GM12878 (cell line): ENCODE measurements at regions not wholly inside any gene's neighbourhood (a gene's known extent, or its start where the extent isn't known, plus 50 kb on each side); places are given as distances from the start of the nearest gene placed in this dataset.

Experiments used
- ATAC-seq: fragments of 200-7000 bp; cut with Tn5 transposase; 3 replicates; pipeline ENCODE4 v1.9.1; 2020; ENCODE audit warnings: mild to moderate bottlenecking, moderate library complexity
- BruUV-seq: library from RNA; stranded (reverse); fragments of 400-500 nt; replicated peaks from 2 replicates; lab custom pipeline; 2021; lab: Mats Ljungman, UMichigan
- CTCF ChIA-PET: fragments of 300-600 bp; sonication (Branson Sonifier 250); formaldehyde crosslinking; extraction: SDS; loops from one replicate; lab custom pipeline; 2021; ENCODE audit warnings: inconsistent platforms; lab: Yijun Ruan, JAX
- POLR2A ChIA-PET: fragments of 350-600 bp; formaldehyde crosslinking; extraction: SDS; loops from one replicate; lab custom pipeline; 2021; ENCODE audit warnings: inconsistent platforms; lab: Charles Lee
- RAD21 ChIA-PET: fragments of 300-600 bp; sonication (Branson Sonifier 250); formaldehyde crosslinking; loops from one replicate; lab custom pipeline; 2023; ENCODE audit warnings: antibody characterized with exemption; ENCODE audit not compliant: unreplicated experiment; lab: Charles Lee
- SMC1A ChIA-PET: fragments of 300-600 bp; sonication (Branson Sonifier 250); formaldehyde crosslinking; loops from one replicate; lab custom pipeline; 2023; ENCODE audit not compliant: unreplicated experiment, uncharacterized antibody; lab: Charles Lee
- DNase-seq: peaks from one replicate; pipeline ENCODE4 v3.0.0-alpha.2; 2011; ENCODE audit warnings: low read depth, low spot score
- FAIRE-seq: peaks from 3 replicates; lab custom pipeline; 2011; peaks lifted over from hg19 to GRCh38; lab: Jason Lieb, UNC
- H2AFZ ChIP-seq: 2 replicates; pipeline ENCODE4 v1.6.0; 2011; ENCODE audit warnings: low read depth, low read length, control low read depth; ENCODE audit not compliant: control insufficient read depth
- H3K27ac ChIP-seq: 2 replicates; pipeline ENCODE4 v1.5.1; 2011; ENCODE audit warnings: control low read depth; ENCODE audit not compliant: control insufficient read depth, insufficient read depth
- H3K27me3 ChIP-seq, 2 experiments: replicated peaks in 1 of 2; 2 replicates each; pipeline versions ENCODE4 v1.6.0 to v1.6.1; 2011; ENCODE audit warnings: low read length in 1 of 2; ENCODE audit not compliant: control insufficient read depth in 2 of 2, insufficient read depth in 2 of 2
- H3K36me3 ChIP-seq, 2 experiments: 2 replicates each; pipeline ENCODE4 v1.5.1; 2011; ENCODE audit warnings: low read length in 1 of 2; ENCODE audit not compliant: control insufficient read depth in 2 of 2, insufficient read depth in 2 of 2
- H3K4me1 ChIP-seq: 2 replicates; pipeline ENCODE4 v1.6.1; 2011; ENCODE audit warnings: mild to moderate bottlenecking, low read length, moderate library complexity, mixed read lengths; ENCODE audit not compliant: control insufficient read depth, insufficient read depth
- H3K4me2 ChIP-seq: 2 replicates; pipeline ENCODE4 v1.6.0; 2011; ENCODE audit warnings: control low read depth; ENCODE audit not compliant: control insufficient read depth, insufficient read depth
- H3K4me3 ChIP-seq: fragments of 200-600 bp; sonication (generic); 2 replicates; pipeline ENCODE4 v1.5.1; 2016
- H3K79me2 ChIP-seq: 2 replicates; pipeline ENCODE4 v1.6.0; 2011; ENCODE audit warnings: low read length; ENCODE audit not compliant: control insufficient read depth, insufficient read depth
- H3K9ac ChIP-seq: 2 replicates; pipeline ENCODE4 v1.8.0; 2011; ENCODE audit warnings: low read length, control low read depth, mixed read lengths; ENCODE audit not compliant: control insufficient read depth, insufficient read depth
- H3K9me3 ChIP-seq: replicated peaks from 3 replicates; pipeline ENCODE4 v1.5.1; 2011; ENCODE audit warnings: mild to moderate bottlenecking, low read length; ENCODE audit not compliant: control insufficient read depth, insufficient read depth
- H4K20me1 ChIP-seq: 2 replicates; pipeline ENCODE4 v1.6.0; 2011; ENCODE audit not compliant: control insufficient read depth, insufficient read depth
- IRF5 ChIP-seq: fragments of 450-650 bp; IDR thresholded peaks from 2 replicates; pipeline ENCODE4 v1.6.1; 2017; ENCODE audit warnings: borderline replicate concordance
- JUND ChIP-seq: IDR thresholded peaks from 2 replicates; pipeline ENCODE4 v1.6.1; 2012; ENCODE audit warnings: low read depth, mild to moderate bottlenecking, low read length, improper control_type of control experiment, moderate library complexity
- ZBTB40 ChIP-seq: fragments of 450-650 bp; IDR thresholded peaks from 2 replicates; pipeline ENCODE4 v1.6.1; 2016; ENCODE audit warnings: mild to moderate bottlenecking, moderate library complexity, borderline replicate concordance
- ZNF207 ChIP-seq: fragments of 450-650 bp; IDR thresholded peaks from 2 replicates; pipeline ENCODE4 v1.6.1; 2014; ENCODE audit warnings: antibody characterized with exemption, mild to moderate bottlenecking, borderline replicate concordance
- WGBS: methylation state at CpG from one replicate; pipeline ENCODE4 v1.1.6; 2016; ENCODE audit warnings: low lambda C conversion rate; ENCODE audit not compliant: insufficient replicate concordance, insufficient coverage; ENCODE audit errors: missing lambda C conversion rate; 5-methylcytosine and 5-hydroxymethylcytosine counted together
- in situ Hi-C: fragments of 300-500 bp; cut with MboI; formaldehyde crosslinking; loops from 9 replicates; pipeline ENCODE4 v1.14.3; 2018; ENCODE audit warnings: mixed read lengths
- intact Hi-C: fragments of 100-400 bp; cut with micrococcal nuclease; formaldehyde crosslinking; loops from one replicate; pipeline ENCODE4 v1.14.2; 2022; ENCODE audit not compliant: unreplicated experiment

- TF ChIP-seq IRF5 (no peak), ZNF207 (no peak)
These were observed 182.0 kb upstream of the RUNX1 start (continued) for GRCh38 chr21:35231090-35231489.

- BruUV-seq: no TSS peak
- POLR2A ChIA-PET: no interaction called here
- Histone ChIP-seq H3K9ac (no peak overlapping the region), H3K4me2 (no peak overlapping the region), H3K27me3 (no peaks in the 10 kb centered on the region), H3K27ac (no peak overlapping the region), H3K9me3 (no peaks in the 10 kb centered on the region; the same call in 2 of the 3 replicates), H2AFZ (no peak overlapping the region), H3K4me1 (peaks cover 20% of the 10 kb centered on the region), H3K79me2 (no peaks in the 10 kb centered on the region)
- RAD21 ChIA-PET: no interaction called here
- in situ Hi-C loops: no loop called here
- ATAC-seq: no peak
- no peak for FAIRE-seq
- no peak for TF ChIP-seq JUND
- peak; percentile 64 for TF ChIP-seq ZBTB40
- TF ChIP-seq, all 136 proteins: peak for 1
- Histone ChIP-seq H3K36me3 (no peaks in the 10 kb centered on the region), H3K4me3 (no peak overlapping the region), H4K20me1 (no peaks in the 10 kb centered on the region)
- intact Hi-C loops: no loop called here
- no peak for DNase-seq
- ChIA-PET CTCF (interaction anchor here (0.8 kb wide), 1 partner anchor 22 kb away, joined by 3 read pairs; no protein-coding TSS in a partner anchor), SMC1A (interaction anchor here (0.8 kb wide), 1 partner anchor 15 kb away, joined by 3 read pairs; no protein-coding TSS in a partner anchor)
- 20% methylated on average over 3 of the region's 3 CpGs for WGBS
These were observed 180.2 kb upstream of the RUNX1 start for GRCh38 chr21:35229290-35229689.
